HepG2 (cell line): ENCODE measurements at regions not wholly inside any gene's neighbourhood (a gene's known extent, or its start where the extent isn't known, plus 50 kb on each side); places are given as distances from the start of the nearest gene placed in this dataset.
"Not testable (repeated sequence)": the region's sequence is repeated elsewhere in the genome, so short reads cannot be mapped to it uniquely, and the experiment has no call there.

Experiments
- ATAC-seq: fragments of 200-7000 bp; cut with Tn5 transposase; 3 replicates; pipeline ENCODE4 v1.9.1; 2020; ENCODE audit warnings: mild to moderate bottlenecking, moderate library complexity
- BruUV-seq: library from RNA; stranded (reverse); fragments of 400-500 nt; replicated peaks from 2 replicates; lab custom pipeline; 2021; lab: Mats Ljungman, UMichigan
- CTCF ChIA-PET: fragments of 300-600 bp; formaldehyde crosslinking; extraction: SDS; loops from one replicate; lab custom pipeline; 2021; ENCODE audit warnings: low total read pairs, inconsistent platforms, low intra/inter-chr PET ratio; lab: Yijun Ruan, JAX
- POLR2A ChIA-PET: fragments of 350-600 bp; sonication (Branson Sonifier 250); formaldehyde crosslinking; loops from one replicate; lab custom pipeline; 2020; ENCODE audit warnings: antibody characterized with exemption, inconsistent platforms; lab: Yijun Ruan, JAX
- DNase-seq: peaks from one replicate; pipeline ENCODE4 v3.0.0-alpha.2; 2015; ENCODE audit warnings: low spot score
- FAIRE-seq: peaks from 3 replicates; lab custom pipeline; 2011; peaks lifted over from hg19 to GRCh38; lab: Jason Lieb, UNC
- H2AFZ ChIP-seq: one replicate; pipeline ENCODE4 v1.6.1; 2011; ENCODE audit warnings: low read length, inconsistent platforms
- H3K27ac ChIP-seq: fragments of 300-600 bp; 3 replicates; pipeline ENCODE4 v1.8.0; 2011; ENCODE audit warnings: mixed run types, mild to moderate bottlenecking, mixed read lengths, low read length, inconsistent platforms; ENCODE audit not compliant: insufficient read depth; ENCODE audit errors: extremely low read length
- H3K27me3 ChIP-seq, 2 experiments: fragments of 200-600 bp in 1 of 2; 2 replicates in 1 of 2; 3 replicates in 1 of 2; pipeline versions ENCODE4 v1.6.0 to v1.8.0; 2011; ENCODE audit warnings: low read length in 2 of 2, mild to moderate bottlenecking in 2 of 2, moderate library complexity in 2 of 2, inconsistent platforms in 1 of 2; ENCODE audit not compliant: insufficient read depth in 2 of 2, control insufficient read depth in 1 of 2
- H3K36me3 ChIP-seq, 2 experiments: fragments of 200-600 bp in 1 of 2; replicated peaks in 1 of 2; 2 replicates in 1 of 2; 3 replicates in 1 of 2; pipeline versions ENCODE4 v1.5.1 to v1.8.0; 2011; ENCODE audit warnings: low read length in 2 of 2, inconsistent platforms in 1 of 2; ENCODE audit not compliant: insufficient read depth in 2 of 2, control insufficient read depth in 1 of 2
- H3K4me1 ChIP-seq: 2 replicates; pipeline ENCODE4 v1.5.1; 2012; ENCODE audit warnings: low read length, inconsistent platforms; ENCODE audit not compliant: insufficient read depth
- H3K4me2 ChIP-seq: 2 replicates; pipeline ENCODE4 v1.6.0; 2011; ENCODE audit warnings: low read depth, low read length, inconsistent platforms
- H3K4me3 ChIP-seq, 3 experiments: fragments of 200-600 bp in 1 of 3; sonication (generic), shearing (Covaris generic) in 1 of 3; replicated peaks in 1 of 3; 2 replicates each; pipeline ENCODE4 v1.5.1; 2011 to 2016; ENCODE audit warnings: low read length in 3 of 3, inconsistent platforms in 2 of 3, low read depth in 2 of 3, mild to moderate bottlenecking in 2 of 3, control low read depth in 1 of 3, mixed read lengths in 1 of 3; ENCODE audit not compliant: insufficient read depth in 1 of 3
- H3K79me2 ChIP-seq: one replicate; pipeline ENCODE4 v1.6.1; 2011; ENCODE audit warnings: low read length, inconsistent platforms; ENCODE audit not compliant: insufficient read depth
- H3K9ac ChIP-seq: 2 replicates; pipeline ENCODE4 v1.6.0; 2011; ENCODE audit warnings: mild to moderate bottlenecking, low read depth, low read length, inconsistent platforms; ENCODE audit not compliant: insufficient read depth
- H3K9me3 ChIP-seq: 2 replicates; pipeline ENCODE4 v1.5.1; 2012; ENCODE audit warnings: mild to moderate bottlenecking, low read length
- H4K20me1 ChIP-seq: 2 replicates; pipeline ENCODE4 v1.6.0; 2011; ENCODE audit warnings: inconsistent platforms, mild to moderate bottlenecking, low read length, moderate library complexity; ENCODE audit not compliant: insufficient read depth
- POLR2AphosphoS5 ChIP-seq: IDR thresholded peaks from 2 replicates; pipeline ENCODE4 v1.6.1; 2012; ENCODE audit warnings: low read depth, low read length
- PRMT3 ChIP-seq: sonication (generic); formaldehyde crosslinking; IDR thresholded peaks from 2 replicates; pipeline ENCODE4 v1.8.1; 2022; ENCODE audit warnings: low read depth, mild to moderate bottlenecking, moderate library complexity, missing genetic modification reagents, borderline replicate concordance
- ZKSCAN1 ChIP-seq: fragments of 150-350 bp; IDR thresholded peaks from 2 replicates; pipeline ENCODE4 v1.6.1; 2014; ENCODE audit warnings: low read length
- ZNF567 ChIP-seq: sonication (generic); formaldehyde crosslinking; IDR thresholded peaks from 2 replicates; pipeline ENCODE4 v1.8.1; 2023; ENCODE audit warnings: mild to moderate bottlenecking, missing genetic modification reagents, borderline replicate concordance
- ZNF598 ChIP-seq: sonication (generic); formaldehyde crosslinking; IDR thresholded peaks from 2 replicates; pipeline ENCODE4 v1.5.1; 2020; ENCODE audit warnings: mild to moderate bottlenecking, missing genetic modification reagents, borderline replicate concordance
- WGBS: methylation state at CpG from one replicate; pipeline ENCODE4 v1.1.6; 2017; ENCODE audit warnings: low lambda C conversion rate; 5-methylcytosine and 5-hydroxymethylcytosine counted together
- in situ Hi-C: cut with HindIII; loops from 2 replicates; pipeline ENCODE4 v1.10.0; 2017; ENCODE audit warnings: low pct_unique_long_range_greater_than_20kb; ENCODE audit not compliant: extremely low pct_ligation_motif_present
- intact Hi-C: fragments of 100-400 bp; cut with micrococcal nuclease; formaldehyde crosslinking; loops from one replicate; pipeline ENCODE4 v1.10.0; 2022; ENCODE audit not compliant: unreplicated experiment
- TF ChIP-seq, protein P1 (sequence below): sonication (generic); formaldehyde crosslinking; conservative IDR thresholded peaks from 2 replicates; pipeline ENCODE4 v1.8.0; 2022; ENCODE audit warnings: missing genetic modification reagents

DNA sequence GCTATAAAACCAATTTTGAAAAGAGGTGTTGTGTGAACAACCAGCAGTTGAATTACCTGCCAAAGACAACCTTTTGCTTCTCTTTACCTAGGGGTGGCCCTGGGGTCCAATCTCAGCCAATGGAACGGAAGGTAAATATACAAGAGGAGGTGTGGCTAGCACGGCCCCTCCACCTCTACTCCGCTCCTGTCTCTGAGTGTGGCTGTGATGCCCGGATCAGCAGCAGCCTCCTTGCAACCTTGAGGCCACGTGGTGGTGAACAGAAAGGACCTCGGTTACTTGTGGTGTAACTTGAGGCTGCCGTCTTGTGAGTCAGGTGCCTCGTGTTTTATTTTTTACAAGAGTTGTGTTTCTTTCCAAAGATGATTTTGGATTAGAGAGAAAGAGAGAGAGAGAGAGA lies 121.5 kb upstream of the PPP2R3B start:
- intact Hi-C loops: no loop called here
- no peak for TF ChIP-seq ZKSCAN1
- TF ChIP-seq ZNF598 (CRISPR knock-in tag): no peak
- no peak for TF ChIP-seq PRMT3 (CRISPR knock-in tag)
- TF ChIP-seq POLR2AphosphoS5: no peak
- no peak for TF ChIP-seq ZNF567 (CRISPR knock-in tag)
- TF ChIP-seq, protein P1, sequence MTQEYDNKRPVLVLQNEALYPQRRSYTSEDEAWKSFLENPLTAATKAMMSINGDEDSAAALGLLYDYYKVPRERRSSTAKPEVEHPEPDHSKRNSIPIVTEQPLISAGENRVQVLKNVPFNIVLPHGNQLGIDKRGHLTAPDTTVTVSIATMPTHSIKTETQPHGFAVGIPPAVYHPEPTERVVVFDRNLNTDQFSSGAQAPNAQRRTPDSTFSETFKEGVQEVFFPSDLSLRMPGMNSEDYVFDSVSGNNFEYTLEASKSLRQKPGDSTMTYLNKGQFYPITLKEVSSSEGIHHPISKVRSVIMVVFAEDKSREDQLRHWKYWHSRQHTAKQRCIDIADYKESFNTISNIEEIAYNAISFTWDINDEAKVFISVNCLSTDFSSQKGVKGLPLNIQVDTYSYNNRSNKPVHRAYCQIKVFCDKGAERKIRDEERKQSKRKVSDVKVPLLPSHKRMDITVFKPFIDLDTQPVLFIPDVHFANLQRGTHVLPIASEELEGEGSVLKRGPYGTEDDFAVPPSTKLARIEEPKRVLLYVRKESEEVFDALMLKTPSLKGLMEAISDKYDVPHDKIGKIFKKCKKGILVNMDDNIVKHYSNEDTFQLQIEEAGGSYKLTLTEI (CRISPR knock-in tag): no peak
- Histone ChIP-seq H3K9ac (no peak overlapping the region), H3K9me3 (no peaks in the 10 kb centered on the region), H3K4me3 (no peak overlapping the region), H3K27me3 (no peaks in the 10 kb centered on the region; a peak in 1 of 5 replicates), H3K4me1 (no peaks in the 10 kb centered on the region), H3K27ac (no peak overlapping the region), H4K20me1 (no peaks in the 10 kb centered on the region), H3K4me2 (no peak overlapping the region), H3K79me2 (no peaks in the 10 kb centered on the region), H3K36me3 (no peaks in the 10 kb centered on the region), H2AFZ (no peak overlapping the region)
- FAIRE-seq (no peak), DNase-seq (no peak), ATAC-seq (no peak)
- POLR2A ChIA-PET: no interaction called here
- no TSS peak for BruUV-seq
- WGBS: 22% methylated on average over 8 of the region's 8 CpGs
- CTCF ChIA-PET: no interaction called here
- in situ Hi-C loops: no loop called here

DNA sequence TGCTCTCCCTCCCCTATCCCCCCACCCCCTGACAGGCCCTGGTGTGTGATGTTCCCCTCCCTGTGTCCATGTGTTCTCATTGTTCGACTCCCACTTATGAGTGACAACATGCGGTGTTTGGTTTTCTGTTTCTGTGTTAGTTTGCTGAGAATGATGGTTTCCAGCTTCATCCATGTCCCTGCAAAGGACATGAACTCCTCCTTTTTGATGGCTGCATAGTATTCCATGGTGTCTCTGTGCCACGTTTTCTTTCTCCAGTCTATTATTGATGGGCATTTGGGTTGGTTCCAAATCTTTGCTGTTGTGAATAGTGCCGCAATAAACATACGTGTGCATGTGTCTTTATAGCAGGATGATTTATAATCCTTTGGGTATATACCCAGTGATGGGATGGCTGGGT lies 121.8 kb upstream of the SHOX start:
- in situ Hi-C loops, POLR2A ChIA-PET, DNase-seq, H3K4me1 ChIP-seq, H3K4me3 ChIP-seq, H3K36me3 ChIP-seq, H4K20me1 ChIP-seq, H3K27ac ChIP-seq, H3K4me2 ChIP-seq, H3K9ac ChIP-seq, ATAC-seq, H3K79me2 ChIP-seq, H3K27me3 ChIP-seq, CTCF ChIA-PET, intact Hi-C loops, FAIRE-seq, BruUV-seq, H2AFZ ChIP-seq, H3K9me3 ChIP-seq: not testable (repeated sequence)
- WGBS: 71% methylated on average over 5 of the region's 5 CpGs

DNA sequence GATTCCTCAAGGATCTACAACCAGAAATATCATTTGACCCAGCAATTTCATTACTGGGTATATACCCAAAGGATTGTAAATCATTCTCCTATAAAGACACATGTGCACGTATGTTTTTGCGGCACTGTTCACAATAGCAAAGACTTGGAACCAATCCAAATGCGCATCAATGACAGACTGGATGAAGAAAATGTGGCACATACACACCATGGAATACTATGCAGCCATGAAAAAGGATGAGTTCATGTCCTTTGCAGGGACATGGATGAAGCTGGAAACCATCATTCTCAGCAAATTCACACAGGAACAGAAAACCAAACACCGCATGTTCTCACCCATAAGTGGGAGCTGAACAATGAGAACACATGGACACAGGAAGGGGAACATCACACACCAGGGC lies 119.5 kb upstream of the SHOX start:
- BruUV-seq, in situ Hi-C loops, H3K4me3 ChIP-seq, CTCF ChIA-PET, POLR2A ChIA-PET, H3K36me3 ChIP-seq, ATAC-seq, DNase-seq, H4K20me1 ChIP-seq, H3K9me3 ChIP-seq, H3K9ac ChIP-seq, intact Hi-C loops, H2AFZ ChIP-seq, H3K27ac ChIP-seq, H3K4me1 ChIP-seq, H3K4me2 ChIP-seq, H3K79me2 ChIP-seq, FAIRE-seq, H3K27me3 ChIP-seq: not testable (repeated sequence)
- 50% methylated on average over 4 of the region's 4 CpGs for WGBS
